HG02678 (cell line): ENCODE measurements at regions not wholly inside any gene's neighbourhood (a gene's known extent, or its start where the extent isn't known, plus 50 kb on each side); places are given as distances from the start of the nearest gene placed in this dataset.

Experiments
- ATAC-seq: cut with Tn5 transposase; IDR thresholded peaks from one replicate; pipeline ENCODE4 v1.9.1; 2021; ENCODE audit warnings: mild to moderate bottlenecking, moderate library complexity; ENCODE audit not compliant: unreplicated experiment

GRCh38 chr5:27511061-27511460, 472.7 kb upstream of the CDH9 start:
- ATAC-seq, result no peak

- ATAC-seq, result no peak
Measured at GRCh38 chr5:27503813-27504212, 465.4 kb upstream of the CDH9 start.

- no peak for ATAC-seq
Measured at GRCh38 chr5:27502236-27502635, 463.9 kb upstream of the CDH9 start.

- ATAC-seq, result no peak
Measured at GRCh38 chr5:27497491-27497890, 459.1 kb upstream of the CDH9 start.

GRCh38 chr5:27494887-27495286, 456.5 kb upstream of the CDH9 start:
- no peak for ATAC-seq

GRCh38 chr5:27491746-27492439, 453.5 kb upstream of the CDH9 start:
- no peak for ATAC-seq

GRCh38 chr5:27491047-27491446, 452.7 kb upstream of the CDH9 start:
- no peak for ATAC-seq

- ATAC-seq, result no peak
Measured at GRCh38 chr5:27489701-27490100, 451.3 kb upstream of the CDH9 start.

GRCh38 chr5:27482663-27483062, 444.3 kb upstream of the CDH9 start:
- no peak for ATAC-seq

- ATAC-seq, result no peak
Measured at GRCh38 chr5:27479859-27480258, 441.5 kb upstream of the CDH9 start.

- no peak for ATAC-seq
Measured at GRCh38 chr5:27477550-27477949, 439.2 kb upstream of the CDH9 start.

GRCh38 chr5:27476356-27476988, 438.1 kb upstream of the CDH9 start:
- no peak for ATAC-seq

- no peak for ATAC-seq
Measured at GRCh38 chr5:27475063-27475462, 436.7 kb upstream of the CDH9 start.

GRCh38 chr5:27474395-27474794, 436.0 kb upstream of the CDH9 start:
- ATAC-seq, result no peak

- ATAC-seq, result no peak
Measured at GRCh38 chr5:27474047-27474309, 435.6 kb upstream of the CDH9 start.

- ATAC-seq, result no peak
Measured at GRCh38 chr5:27473307-27474046, 435.1 kb upstream of the CDH9 start.

- no peak for ATAC-seq
Measured at GRCh38 chr5:27472871-27473270, 434.5 kb upstream of the CDH9 start.

GRCh38 chr5:27472000-27472763, 433.8 kb upstream of the CDH9 start:
- peak; percentile 60 for ATAC-seq

- no peak for ATAC-seq
Measured at GRCh38 chr5:27466959-27467358, 428.6 kb upstream of the CDH9 start.

GRCh38 chr5:27465140-27465539, 426.8 kb upstream of the CDH9 start:
- no peak for ATAC-seq

- ATAC-seq, result no peak
Measured at GRCh38 chr5:27463446-27464149, 425.2 kb upstream of the CDH9 start.
